GM19035 (cell line): ENCODE measurements at regions not wholly inside any gene's neighbourhood (a gene's known extent, or its start where the extent isn't known, plus 50 kb on each side); places are given as distances from the start of the nearest gene placed in this dataset.

ENCODE experiments used
- ATAC-seq: cut with Tn5 transposase; IDR thresholded peaks from one replicate; pipeline ENCODE4 v1.9.1; 2021; ENCODE audit not compliant: unreplicated experiment

- no peak for ATAC-seq
These were observed 73.3 kb downstream of the RFC3 start for GRCh38 chr13:33891196-33891742.

- ATAC-seq = no peak
These were observed 75.6 kb downstream of the RFC3 start for GRCh38 chr13:33893559-33893958.

GRCh38 chr13:33904431-33904830 is 86.5 kb downstream of the RFC3 start:
- no peak for ATAC-seq

- no peak for ATAC-seq
These were observed 90.2 kb downstream of the RFC3 start for GRCh38 chr13:33908116-33908515.

- ATAC-seq = no peak
These were observed 92.3 kb downstream of the RFC3 start for GRCh38 chr13:33910255-33910654.

- ATAC-seq = no peak
These were observed 93.6 kb downstream of the RFC3 start for GRCh38 chr13:33911521-33911920.

- no peak for ATAC-seq
These were observed 95.9 kb downstream of the RFC3 start for GRCh38 chr13:33913829-33914228.

GRCh38 chr13:33917190-33917589 is 99.2 kb downstream of the RFC3 start:
- ATAC-seq = no peak

- ATAC-seq = no peak
These were observed 100.4 kb downstream of the RFC3 start for GRCh38 chr13:33918199-33918932.

- no peak for ATAC-seq
These were observed 101.2 kb downstream of the RFC3 start for GRCh38 chr13:33919120-33919519.

GRCh38 chr13:33925563-33925962 is 107.6 kb downstream of the RFC3 start:
- no peak for ATAC-seq

GRCh38 chr13:33927315-33927714 is 109.4 kb downstream of the RFC3 start:
- ATAC-seq = no peak

- ATAC-seq = no peak
These were observed 113.7 kb downstream of the RFC3 start for GRCh38 chr13:33931397-33932311.

- no peak for ATAC-seq
These were observed 114.9 kb downstream of the RFC3 start for GRCh38 chr13:33932769-33933406.

GRCh38 chr13:33933810-33934209 is 115.9 kb downstream of the RFC3 start:
- ATAC-seq = no peak

- ATAC-seq = no peak
These were observed 116.4 kb downstream of the RFC3 start for GRCh38 chr13:33934343-33934742.

- ATAC-seq = no peak
These were observed 117.0 kb downstream of the RFC3 start for GRCh38 chr13:33934951-33935371.

- ATAC-seq = no peak
These were observed 118.0 kb downstream of the RFC3 start for GRCh38 chr13:33935969-33936368.

- no peak for ATAC-seq
These were observed 119.6 kb downstream of the RFC3 start for GRCh38 chr13:33937373-33938098.

GRCh38 chr13:33940256-33940655 is 122.3 kb downstream of the RFC3 start:
- no peak for ATAC-seq

- no peak for ATAC-seq
These were observed 122.9 kb downstream of the RFC3 start for GRCh38 chr13:33940898-33941297.
